ENCODE measurements at regions not wholly inside any gene's neighbourhood (a gene's known extent, or its start where the extent isn't known, plus 50 kb on each side); places are given as distances from the start of the nearest gene placed in this dataset.

DNA sequence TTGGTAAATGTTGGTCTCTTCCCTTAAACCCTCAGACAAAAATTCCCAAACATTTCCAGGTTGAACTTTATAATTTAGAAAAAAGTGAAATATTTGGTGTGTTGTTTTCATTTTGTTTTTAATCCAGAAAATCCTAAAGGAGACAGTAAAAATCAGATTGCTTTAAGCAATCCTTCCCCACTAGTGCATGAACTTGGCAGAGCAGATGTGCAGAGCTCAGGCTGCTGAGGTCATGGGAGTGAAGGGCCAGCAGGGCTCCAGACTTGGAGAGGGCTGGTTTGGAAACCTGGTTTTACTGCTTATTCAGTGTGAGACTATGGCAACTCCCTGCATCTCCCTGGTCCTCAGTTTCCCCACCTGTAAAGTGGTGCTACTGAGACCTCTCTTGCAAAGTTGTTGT lies 66.7 kb upstream of the TEX51 start:
- DNase-seq (ENCODE audit: low spot score), result no peak
- no peaks in the 10 kb centered on the region for H3K27me3 ChIP-seq
- no peaks in the 10 kb centered on the region for H3K36me3 ChIP-seq
- peaks cover 15% of the 10 kb centered on the region for H3K4me1 ChIP-seq
- H3K9me3 Mint-ChIP-seq, result no peaks in the 10 kb centered on the region
- H3K27me3 Mint-ChIP-seq (ENCODE audit: insufficient read depth, low read depth), result peaks cover 2% of the 10 kb centered on the region
- no peak overlapping the region for H3K4me3 Mint-ChIP-seq
- H3K9ac ChIP-seq, result no peak overlapping the region
- H3K9me3 ChIP-seq (ENCODE audit: low read depth), result no peaks in the 10 kb centered on the region
- TF ChIP-seq EZH2phosphoT487 (IDR thresholded peaks at IDR 0.05) (no peak), EZH2 (IDR thresholded peaks at IDR 0.05) (no peak)
- TF ChIP-seq, protein P1, sequence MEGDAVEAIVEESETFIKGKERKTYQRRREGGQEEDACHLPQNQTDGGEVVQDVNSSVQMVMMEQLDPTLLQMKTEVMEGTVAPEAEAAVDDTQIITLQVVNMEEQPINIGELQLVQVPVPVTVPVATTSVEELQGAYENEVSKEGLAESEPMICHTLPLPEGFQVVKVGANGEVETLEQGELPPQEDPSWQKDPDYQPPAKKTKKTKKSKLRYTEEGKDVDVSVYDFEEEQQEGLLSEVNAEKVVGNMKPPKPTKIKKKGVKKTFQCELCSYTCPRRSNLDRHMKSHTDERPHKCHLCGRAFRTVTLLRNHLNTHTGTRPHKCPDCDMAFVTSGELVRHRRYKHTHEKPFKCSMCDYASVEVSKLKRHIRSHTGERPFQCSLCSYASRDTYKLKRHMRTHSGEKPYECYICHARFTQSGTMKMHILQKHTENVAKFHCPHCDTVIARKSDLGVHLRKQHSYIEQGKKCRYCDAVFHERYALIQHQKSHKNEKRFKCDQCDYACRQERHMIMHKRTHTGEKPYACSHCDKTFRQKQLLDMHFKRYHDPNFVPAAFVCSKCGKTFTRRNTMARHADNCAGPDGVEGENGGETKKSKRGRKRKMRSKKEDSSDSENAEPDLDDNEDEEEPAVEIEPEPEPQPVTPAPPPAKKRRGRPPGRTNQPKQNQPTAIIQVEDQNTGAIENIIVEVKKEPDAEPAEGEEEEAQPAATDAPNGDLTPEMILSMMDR (IDR thresholded peaks at IDR 0.05), result no peak
- H3K4me3 ChIP-seq, result no peak overlapping the region
- peaks cover 7% of the 10 kb centered on the region for H3K4me1 Mint-ChIP-seq
- H3K4me2 ChIP-seq, result no peak overlapping the region
- H4K20me1 ChIP-seq (ENCODE audit: low read depth), result no peaks in the 10 kb centered on the region
- peaks cover 9% of the 10 kb centered on the region for H3F3A ChIP-seq (ENCODE audit: low read depth)
- no peak overlapping the region for H2AFZ ChIP-seq (replicated peaks)
- no peak overlapping the region for H3K27ac Mint-ChIP-seq
- H3K79me2 ChIP-seq (ENCODE audit: low read depth), result no peaks in the 10 kb centered on the region
- H3K36me3 Mint-ChIP-seq, result no peaks in the 10 kb centered on the region
- no peak overlapping the region for H3K27ac ChIP-seq

DNA sequence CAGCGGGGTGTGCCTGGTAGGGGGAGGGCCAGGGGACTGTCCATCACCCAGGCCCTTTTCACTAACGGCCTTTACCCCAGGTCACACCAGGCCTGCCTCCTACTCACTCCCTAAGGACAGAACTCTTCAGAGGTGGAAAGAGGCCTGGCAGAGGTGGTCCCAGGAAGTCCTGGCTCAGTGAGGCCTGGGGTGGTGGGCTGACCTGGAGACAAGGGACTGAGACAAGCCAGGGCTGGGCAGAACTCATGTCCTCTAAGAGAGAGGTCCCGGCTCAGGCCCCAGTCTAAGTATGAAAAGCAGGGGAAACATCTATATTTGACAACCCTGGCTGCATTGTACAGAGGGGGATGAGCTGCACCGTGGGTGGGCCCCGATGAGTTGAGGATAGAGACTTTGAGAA lies 65.9 kb upstream of the TEX51 start:
- no peak overlapping the region for H3K27ac Mint-ChIP-seq

DNA sequence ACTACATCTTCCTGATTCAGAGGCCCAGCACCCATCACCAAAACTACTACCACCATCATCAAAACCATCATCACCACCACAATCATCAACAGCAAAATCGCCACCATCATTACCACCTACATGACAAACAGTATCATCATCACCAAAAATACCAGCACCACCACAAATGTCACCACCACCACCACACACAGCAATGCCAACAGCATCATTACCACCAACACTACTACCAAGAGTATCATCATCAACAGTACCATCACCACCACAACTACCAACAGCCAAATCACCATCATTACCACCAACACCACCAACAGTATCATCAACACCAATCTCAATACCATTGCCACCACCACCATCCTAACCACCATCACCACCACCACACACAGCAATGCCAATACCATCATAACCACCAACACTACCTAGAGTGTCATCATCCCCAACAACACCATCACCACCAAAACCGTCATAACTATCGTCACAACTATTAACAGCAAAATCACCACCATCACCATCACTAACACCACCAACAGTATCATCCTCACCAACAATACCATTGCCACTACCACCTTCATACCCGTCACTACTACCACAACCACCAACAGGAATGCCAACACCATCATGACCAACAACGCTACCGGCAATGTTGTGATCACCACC lies 64.6 kb upstream of the TEX51 start:
- no peaks in the 10 kb centered on the region for H3K4me1 Mint-ChIP-seq
- H3K9me3 Mint-ChIP-seq, result no peaks in the 10 kb centered on the region
- H3K4me1 ChIP-seq, result peaks cover 4% of the 10 kb centered on the region
- H4K20me1 ChIP-seq (ENCODE audit: low read depth), result no peaks in the 10 kb centered on the region
- no peak for DNase-seq (ENCODE audit: low spot score)
- no peak for TF ChIP-seq EZH2 (IDR thresholded peaks at IDR 0.05)
- no peak for TF ChIP-seq EZH2phosphoT487 (IDR thresholded peaks at IDR 0.05)
- TF ChIP-seq, protein P1 (IDR thresholded peaks at IDR 0.05), result no peak
- H3K36me3 ChIP-seq, result no peaks in the 10 kb centered on the region
- H3K27ac ChIP-seq, result no peak overlapping the region
- no peak overlapping the region for H2AFZ ChIP-seq (replicated peaks)
- H3K4me3 ChIP-seq, result no peak overlapping the region
- no peaks in the 10 kb centered on the region for H3F3A ChIP-seq (ENCODE audit: low read depth)
- no peak overlapping the region for H3K27ac Mint-ChIP-seq
- peaks cover 2% of the 10 kb centered on the region for H3K27me3 Mint-ChIP-seq (ENCODE audit: insufficient read depth, low read depth)
- no peak overlapping the region for H3K4me3 Mint-ChIP-seq
- H3K9ac ChIP-seq, result no peak overlapping the region
- H3K9me3 ChIP-seq (ENCODE audit: low read depth), result no peaks in the 10 kb centered on the region
- no peaks in the 10 kb centered on the region for H3K36me3 Mint-ChIP-seq
- H3K4me2 ChIP-seq, result no peak overlapping the region
- no peaks in the 10 kb centered on the region for H3K79me2 ChIP-seq (ENCODE audit: low read depth)
- no peaks in the 10 kb centered on the region for H3K27me3 ChIP-seq

More for the DNA sequence above, 65.9 kb upstream of the TEX51 start:
- no peaks in the 10 kb centered on the region for H3K27me3 ChIP-seq
- peaks cover 2% of the 10 kb centered on the region for H3K4me1 Mint-ChIP-seq
- no peak overlapping the region for H3K4me2 ChIP-seq
- H3K79me2 ChIP-seq (ENCODE audit: low read depth), result no peaks in the 10 kb centered on the region
- H3K27me3 Mint-ChIP-seq (ENCODE audit: insufficient read depth, low read depth), result peaks cover 2% of the 10 kb centered on the region
- H3K36me3 Mint-ChIP-seq, result no peaks in the 10 kb centered on the region
- H4K20me1 ChIP-seq (ENCODE audit: low read depth), result no peaks in the 10 kb centered on the region
- H2AFZ ChIP-seq (replicated peaks), result no peak overlapping the region
- peaks cover 8% of the 10 kb centered on the region for H3K4me1 ChIP-seq
- peaks cover 4% of the 10 kb centered on the region for H3F3A ChIP-seq (ENCODE audit: low read depth)
- no peak overlapping the region for H3K27ac ChIP-seq
- TF ChIP-seq EZH2 (IDR thresholded peaks at IDR 0.05) (no peak), EZH2phosphoT487 (IDR thresholded peaks at IDR 0.05) (no peak)
- TF ChIP-seq, protein P1 (IDR thresholded peaks at IDR 0.05), result no peak
- no peak overlapping the region for H3K4me3 Mint-ChIP-seq
- no peaks in the 10 kb centered on the region for H3K9me3 ChIP-seq (ENCODE audit: low read depth)
- H3K9ac ChIP-seq, result no peak overlapping the region
- H3K36me3 ChIP-seq, result no peaks in the 10 kb centered on the region
- DNase-seq (ENCODE audit: low spot score), result no peak
- H3K9me3 Mint-ChIP-seq, result no peaks in the 10 kb centered on the region
- H3K4me3 ChIP-seq, result no peak overlapping the region
